Stimulated activated naive CD8-positive, alpha-beta T cell treated with anti-CD3 and anti-CD28 coated beads, Interleukin-15, amount 100 ng/mL, for 72 hours (primary cell): ENCODE measurements at regions not wholly inside any gene's neighbourhood (a gene's known extent, or its start where the extent isn't known, plus 50 kb on each side); places are given as distances from the start of the nearest gene placed in this dataset.

ENCODE experiments used
- ATAC-seq: fragments of 150-1000 bp; cut with Tn5 transposase; 2 replicates; pipeline ENCODE4 v1.10.0; 2021; ENCODE audit warnings: mild to moderate bottlenecking, moderate library complexity
- DNase-seq, 2 donors: peaks; one replicate each; pipeline ENCODE4 v3.0.0; 2021 to 2022
- H3K27ac Mint-ChIP-seq, 2 donors: one replicate each; pipeline ENCODE4 v1.8.0; 2022; ENCODE audit warnings: mild to moderate bottlenecking in 2 of 2, mixed read lengths in 2 of 2, moderate library complexity in 2 of 2
- H3K27me3 Mint-ChIP-seq: one replicate; pipeline ENCODE4 v1.8.0; 2022; ENCODE audit warnings: mixed read lengths
- H3K4me1 Mint-ChIP-seq: one replicate; pipeline ENCODE4 v1.8.0; 2022; ENCODE audit warnings: mild to moderate bottlenecking, mixed read lengths
- H3K4me3 Mint-ChIP-seq, 2 donors: one replicate each; pipeline ENCODE4 v1.8.0; 2022; ENCODE audit warnings: mild to moderate bottlenecking in 2 of 2, mixed read lengths in 2 of 2, moderate library complexity in 1 of 2
- H3K9me3 Mint-ChIP-seq, 2 donors: one replicate each; pipeline ENCODE4 v1.8.0; 2022; ENCODE audit warnings: mixed read lengths in 2 of 2

DNA sequence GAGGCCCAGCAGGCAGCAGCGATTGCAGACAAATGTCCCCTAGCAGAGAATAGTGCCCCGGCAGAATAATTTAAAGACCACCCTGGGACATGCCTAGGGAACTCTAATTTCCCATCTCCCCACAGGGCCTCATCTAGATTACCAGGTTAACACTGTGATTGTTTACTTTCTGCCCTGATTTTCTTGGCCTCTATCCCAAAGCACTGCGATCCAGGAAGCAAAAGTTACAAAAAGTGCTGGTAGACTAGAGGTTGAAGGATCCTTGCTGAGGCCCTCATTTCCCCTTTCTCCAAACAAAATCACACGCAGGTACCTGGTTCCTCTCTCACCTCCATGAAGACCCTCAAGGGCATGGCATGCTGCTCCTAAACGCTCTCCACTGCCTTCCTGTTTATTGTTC, 229.7 kb downstream of the C1orf94 start:
- H3K27me3 Mint-ChIP-seq, result peaks cover 11% of the 10 kb centered on the region
- no peak overlapping the region for H3K4me3 Mint-ChIP-seq
- no peak overlapping the region for H3K27ac Mint-ChIP-seq
- H3K9me3 Mint-ChIP-seq, result peaks cover 7 to 9% of the 10 kb centered on the region in 2 donors
- H3K4me1 Mint-ChIP-seq, result no peaks in the 10 kb centered on the region
- DNase-seq (no peak), ATAC-seq (no peak)

DNA sequence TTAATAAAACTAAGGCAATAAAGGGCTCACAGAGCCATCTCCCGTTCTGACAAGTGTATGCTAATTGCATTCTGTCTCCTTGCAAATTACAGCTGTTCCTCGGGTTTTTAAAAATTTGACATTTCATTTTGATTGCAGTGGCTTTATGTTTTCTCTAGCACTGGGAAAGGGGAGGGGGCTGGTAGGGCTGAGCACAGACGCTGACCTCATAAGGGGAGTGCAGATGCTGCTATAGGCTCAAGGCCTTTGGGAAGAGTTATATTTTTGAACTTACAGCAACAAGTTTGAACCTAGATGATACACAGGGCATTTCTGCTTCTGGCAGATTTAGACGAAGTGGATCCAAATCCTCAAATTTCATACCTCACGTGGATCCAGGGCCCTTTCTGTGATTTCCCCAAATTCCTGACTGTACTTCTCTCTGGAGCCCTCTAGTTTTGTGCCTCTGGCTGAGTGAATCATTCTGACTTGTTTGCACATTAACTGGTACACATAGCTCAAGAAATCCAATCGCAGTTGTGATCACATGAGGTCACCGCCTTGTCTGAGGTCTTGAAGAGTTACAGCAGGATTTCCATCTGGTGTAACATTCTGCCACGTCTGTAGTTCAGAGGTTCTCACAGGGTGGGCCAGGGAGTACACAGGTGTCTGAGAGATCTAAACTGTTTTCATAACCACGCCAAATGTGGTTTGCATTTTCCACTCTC, 230.3 kb downstream of the C1orf94 start:
- no peaks in the 10 kb centered on the region for H3K4me1 Mint-ChIP-seq
- ATAC-seq (no peak), DNase-seq (no peak)
- H3K9me3 Mint-ChIP-seq, result peaks cover 7 to 9% of the 10 kb centered on the region in 2 donors
- H3K27me3 Mint-ChIP-seq, result peaks cover 11% of the 10 kb centered on the region
- no peak overlapping the region for H3K27ac Mint-ChIP-seq
- H3K4me3 Mint-ChIP-seq, result no peak overlapping the region

DNA sequence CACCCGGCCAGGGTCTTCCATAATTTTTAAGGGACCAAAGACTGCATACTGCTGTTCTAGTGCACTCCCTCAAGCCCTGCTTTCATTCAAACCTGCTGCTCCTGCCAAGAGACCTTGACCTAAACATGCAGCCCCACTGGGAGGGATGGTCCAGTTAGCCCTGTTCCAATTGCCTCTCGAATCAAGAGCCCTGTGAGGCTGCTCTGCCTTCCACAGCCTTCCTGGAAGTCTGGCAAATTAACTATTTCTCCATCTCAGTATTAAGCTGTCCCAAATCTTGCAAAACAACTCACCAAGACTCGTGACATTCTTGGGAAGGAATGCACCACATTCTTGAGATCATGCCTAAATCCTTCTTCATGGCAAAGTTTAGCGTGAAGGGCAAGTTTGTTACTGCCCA, 231.3 kb downstream of the C1orf94 start:
- Mint-ChIP-seq H3K4me3 (no peak overlapping the region), H3K27me3 (peaks cover 11% of the 10 kb centered on the region), H3K27ac (no peak overlapping the region), H3K9me3 (peaks cover 7 to 9% of the 10 kb centered on the region in 2 donors), H3K4me1 (no peaks in the 10 kb centered on the region)
- DNase-seq, result no peak
- ATAC-seq, result no peak

DNA sequence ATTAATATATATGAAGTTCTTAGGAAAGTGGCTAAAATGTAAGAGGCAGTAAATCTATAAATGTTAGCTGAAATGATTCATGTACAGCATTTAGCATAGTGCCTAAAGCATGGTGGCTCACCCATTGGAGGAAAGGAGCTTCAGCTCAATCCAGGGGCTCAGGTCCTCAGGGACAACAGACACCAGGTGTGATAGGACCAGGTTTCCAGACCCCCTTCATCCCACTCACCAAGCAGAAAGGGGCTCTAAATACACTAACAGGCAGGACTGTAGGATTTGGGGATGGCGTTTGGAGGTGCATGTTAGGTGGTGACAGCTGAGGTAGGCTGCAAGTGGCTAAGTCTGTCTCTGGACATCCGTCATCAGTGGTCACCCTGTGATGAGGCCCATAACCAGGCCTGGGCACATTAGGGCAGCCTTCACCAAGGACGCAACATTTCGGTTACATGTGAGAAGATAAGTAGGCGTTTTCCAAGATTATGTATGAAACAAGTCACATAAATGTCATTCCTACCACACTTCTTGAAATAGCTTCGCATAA, 233.1 kb downstream of the C1orf94 start:
- no peak for DNase-seq
- H3K9me3 Mint-ChIP-seq, result peaks cover 0 to 2% of the 10 kb centered on the region in 2 donors
- ATAC-seq, result no peak
- no peak overlapping the region for H3K4me3 Mint-ChIP-seq
- no peak overlapping the region for H3K27ac Mint-ChIP-seq
- peaks cover 15% of the 10 kb centered on the region for H3K27me3 Mint-ChIP-seq
- no peaks in the 10 kb centered on the region for H3K4me1 Mint-ChIP-seq

DNA sequence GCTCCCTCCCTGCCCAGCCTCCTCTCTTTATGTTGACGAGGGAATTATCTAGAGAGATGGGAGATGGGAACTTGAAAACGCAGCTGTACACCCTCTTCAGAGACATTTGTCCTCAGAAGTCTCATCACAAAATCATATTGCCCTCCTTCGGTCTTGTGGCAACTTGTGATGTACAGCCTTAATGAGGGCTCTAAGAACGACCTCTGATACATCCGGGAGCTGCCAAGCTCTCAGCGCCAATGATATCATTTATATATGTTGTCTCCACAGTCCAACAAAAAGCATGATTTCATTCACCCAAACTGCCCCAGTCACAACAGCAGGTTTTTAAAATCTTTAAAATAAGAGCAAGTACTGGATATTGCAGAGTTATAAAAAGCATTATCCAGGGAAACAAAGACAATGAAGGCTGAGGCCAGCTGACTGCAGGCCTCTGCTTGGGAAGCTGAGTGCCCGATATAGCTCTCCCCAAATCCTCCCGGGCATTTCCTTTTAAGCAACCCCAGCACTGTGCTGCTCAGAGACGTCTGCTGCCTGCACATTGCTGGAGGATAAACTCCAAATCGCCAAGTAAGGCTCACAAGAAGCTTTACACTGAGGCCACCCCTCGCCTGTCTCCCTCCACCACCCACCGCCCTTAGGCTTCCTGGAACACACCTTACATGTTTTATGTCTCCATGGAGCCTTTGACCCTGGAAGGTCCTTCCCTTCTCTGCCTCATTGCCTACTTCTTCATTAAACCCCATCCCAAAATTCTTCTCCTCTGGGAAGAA, 236.1 kb downstream of the C1orf94 start:
- Mint-ChIP-seq H3K4me3 (no peak overlapping the region), H3K9me3 (no peaks in the 10 kb centered on the region), H3K27ac (no peak overlapping the region), H3K27me3 (peaks cover 25% of the 10 kb centered on the region), H3K4me1 (no peaks in the 10 kb centered on the region)
- DNase-seq (no peak), ATAC-seq (no peak)

DNA sequence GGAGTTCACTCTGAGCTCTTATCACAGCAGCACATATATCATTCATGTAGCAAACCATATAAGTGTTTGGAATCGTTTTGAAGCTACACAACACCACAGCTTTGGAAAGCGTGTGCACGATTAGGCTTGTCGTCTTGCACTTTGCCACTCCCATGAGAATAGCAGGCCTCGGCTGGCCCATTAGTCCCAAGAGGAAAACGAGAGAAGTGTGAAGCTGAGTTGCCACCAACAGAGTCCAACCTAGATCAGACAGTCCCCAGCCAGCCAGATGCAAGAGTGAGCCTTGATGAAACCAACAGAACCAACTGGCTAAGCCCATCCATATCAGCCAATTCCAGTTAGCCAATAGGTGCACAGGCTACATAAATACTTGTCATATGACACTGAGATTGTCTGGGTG, 238.4 kb downstream of the C1orf94 start:
- H3K27me3 Mint-ChIP-seq, result peaks cover 25% of the 10 kb centered on the region
- H3K4me3 Mint-ChIP-seq, result no peak overlapping the region
- H3K9me3 Mint-ChIP-seq, result no peaks in the 10 kb centered on the region
- H3K4me1 Mint-ChIP-seq, result no peaks in the 10 kb centered on the region
- no peak overlapping the region for H3K27ac Mint-ChIP-seq
- ATAC-seq, result no peak
- DNase-seq, result no peak

DNA sequence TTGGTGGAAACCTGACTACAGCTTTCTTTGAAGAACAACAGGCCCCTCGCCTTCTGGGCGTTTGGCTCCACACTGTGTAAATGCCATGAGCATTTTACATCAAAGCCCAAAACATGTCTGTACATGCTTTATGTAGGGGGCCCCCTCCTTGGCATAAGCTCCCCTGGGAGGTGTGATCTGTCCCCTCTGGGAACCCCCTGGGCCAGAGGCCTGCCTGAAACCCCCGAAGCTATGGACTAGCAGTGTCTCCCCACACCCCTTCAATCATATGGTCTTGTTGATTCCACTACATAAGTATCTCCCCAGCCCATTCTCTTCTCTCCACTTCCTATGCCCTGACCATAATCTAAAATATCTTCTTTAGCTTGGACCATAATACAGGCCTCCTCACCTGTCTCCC, 241.5 kb downstream of the C1orf94 start:
- H3K27ac Mint-ChIP-seq, result no peak overlapping the region
- peaks cover 32% of the 10 kb centered on the region for H3K27me3 Mint-ChIP-seq
- no peaks in the 10 kb centered on the region for H3K4me1 Mint-ChIP-seq
- no peaks in the 10 kb centered on the region for H3K9me3 Mint-ChIP-seq
- DNase-seq, result no peak
- H3K4me3 Mint-ChIP-seq, result no peak overlapping the region
- ATAC-seq, result no peak

DNA sequence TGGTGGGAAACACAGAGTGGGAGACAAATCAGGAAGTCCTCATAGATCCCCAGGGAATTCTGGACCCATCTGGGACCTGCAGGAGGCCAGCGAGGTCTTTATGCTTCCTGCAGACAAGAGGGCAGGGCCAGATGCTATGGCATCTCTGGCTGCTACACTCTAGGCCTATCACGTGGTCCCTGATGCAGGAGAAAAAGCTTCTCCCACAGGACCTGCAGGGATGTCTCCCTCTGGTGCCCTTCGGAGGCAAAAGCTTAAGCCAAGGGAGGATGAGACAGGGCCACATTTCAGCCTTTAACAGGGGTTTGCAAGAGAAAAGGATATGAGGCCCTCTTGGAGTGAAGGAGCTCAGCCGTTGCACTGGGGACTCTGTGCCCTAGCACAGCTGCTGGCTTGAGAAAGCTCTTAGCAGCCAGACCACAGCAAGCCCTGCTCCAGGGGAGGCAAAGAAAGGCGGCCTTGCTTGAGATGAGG, 243.0 kb downstream of the C1orf94 start:
- DNase-seq, result no peak
- Mint-ChIP-seq H3K27ac (no peak overlapping the region), H3K4me3 (no peak overlapping the region), H3K4me1 (no peaks in the 10 kb centered on the region), H3K27me3 (peaks cover 29% of the 10 kb centered on the region), H3K9me3 (no peaks in the 10 kb centered on the region)
- no peak for ATAC-seq

DNA sequence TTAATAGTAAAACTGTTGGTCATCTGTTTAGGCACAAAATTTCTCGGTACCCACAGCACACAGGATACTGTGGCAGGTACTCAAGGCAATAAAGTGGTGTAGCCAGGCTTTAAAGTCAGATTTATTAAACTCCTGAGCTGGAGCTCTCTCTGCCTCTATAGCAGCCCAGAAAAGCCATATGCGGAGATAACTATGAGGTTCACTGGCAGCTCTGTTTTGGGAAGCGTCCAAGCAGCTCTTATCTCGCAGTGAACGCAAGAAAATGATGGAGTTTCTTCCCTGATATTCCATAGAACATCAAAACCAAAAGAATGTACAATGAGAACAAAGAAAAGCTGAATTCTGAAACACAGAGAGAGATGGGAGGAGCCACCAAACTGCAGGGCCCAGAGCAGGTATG, 248.3 kb downstream of the C1orf94 start:
- H3K9me3 Mint-ChIP-seq, result no peaks in the 10 kb centered on the region
- no peaks in the 10 kb centered on the region for H3K4me1 Mint-ChIP-seq
- H3K27ac Mint-ChIP-seq, result no peak overlapping the region
- ATAC-seq (no peak), DNase-seq (no peak)
- H3K27me3 Mint-ChIP-seq, result peaks cover 16% of the 10 kb centered on the region
- no peak overlapping the region for H3K4me3 Mint-ChIP-seq

DNA sequence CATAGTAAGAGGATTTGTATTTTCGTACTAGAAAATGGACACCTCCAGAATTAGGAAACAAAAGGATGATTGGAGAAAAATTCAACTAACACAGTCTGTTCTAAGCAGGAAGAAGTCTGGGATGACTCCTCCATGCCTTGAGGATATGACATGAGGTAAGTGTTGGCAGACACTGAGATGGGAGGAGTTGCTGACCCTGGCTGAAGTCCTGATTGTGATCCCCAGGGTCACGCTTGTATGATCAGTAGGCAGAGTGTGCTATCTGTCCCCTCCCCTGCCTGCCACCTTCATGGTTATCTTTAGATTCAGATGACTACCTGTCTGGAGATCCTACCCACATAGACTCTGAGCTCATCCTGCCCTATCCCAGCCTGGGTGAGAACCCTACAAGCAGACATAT, 249.1 kb downstream of the C1orf94 start:
- no peak overlapping the region for H3K4me3 Mint-ChIP-seq
- H3K4me1 Mint-ChIP-seq, result no peaks in the 10 kb centered on the region
- H3K27me3 Mint-ChIP-seq, result peaks cover 16% of the 10 kb centered on the region
- H3K9me3 Mint-ChIP-seq, result no peaks in the 10 kb centered on the region
- DNase-seq (no peak), ATAC-seq (no peak)
- no peak overlapping the region for H3K27ac Mint-ChIP-seq

DNA sequence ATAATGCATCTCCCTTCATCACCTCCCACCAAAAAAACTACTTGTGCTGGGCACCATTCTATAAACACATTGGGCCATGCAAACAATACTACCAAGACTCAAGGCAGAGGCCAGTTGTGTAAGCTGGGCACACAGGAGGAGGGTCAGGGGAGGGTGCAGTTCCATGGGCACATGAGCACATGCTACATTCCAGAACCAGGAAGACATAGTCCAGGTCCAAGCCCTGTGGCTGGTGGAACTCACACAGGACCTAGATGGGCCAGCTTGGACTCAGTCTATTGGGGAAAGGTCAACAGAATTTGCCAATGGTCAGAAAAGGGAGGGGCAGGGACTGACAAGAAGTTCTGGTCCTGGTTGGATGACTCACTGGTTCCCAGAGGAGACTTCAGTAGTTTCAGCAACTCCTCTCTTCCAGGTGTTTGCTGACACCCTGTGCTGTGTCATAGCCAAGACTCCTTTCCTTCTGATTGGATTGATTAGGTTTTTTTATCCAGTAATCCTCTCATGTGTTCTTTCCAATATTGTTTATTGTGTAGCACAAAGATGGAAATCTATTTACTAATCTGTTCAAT, 249.7 kb downstream of the C1orf94 start:
- Mint-ChIP-seq H3K4me1 (no peaks in the 10 kb centered on the region), H3K4me3 (no peak overlapping the region), H3K27ac (no peak overlapping the region), H3K9me3 (no peaks in the 10 kb centered on the region), H3K27me3 (peaks cover 15% of the 10 kb centered on the region)
- no peak for DNase-seq
- ATAC-seq, result no peak

DNA sequence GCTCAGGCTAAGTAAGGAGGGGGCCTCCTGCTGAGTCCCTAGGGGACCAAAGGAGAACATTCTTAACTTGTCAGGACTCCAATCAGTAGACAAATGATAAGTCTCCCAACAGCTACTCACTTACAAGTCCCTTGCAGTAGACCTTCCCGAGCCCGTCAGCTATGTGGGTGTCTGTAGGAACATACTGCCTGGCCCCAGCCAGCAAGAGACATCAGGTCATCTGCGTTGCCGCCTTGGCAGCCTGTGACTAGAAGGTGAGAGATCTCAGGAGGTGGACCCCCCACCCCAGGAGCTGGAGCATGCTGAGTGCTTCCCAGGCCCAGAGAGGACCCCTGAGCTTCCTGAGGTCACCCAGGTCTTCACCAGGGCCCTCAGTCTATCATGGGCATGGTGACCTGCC, 250.5 kb downstream of the C1orf94 start:
- H3K4me1 Mint-ChIP-seq, result no peaks in the 10 kb centered on the region
- H3K27ac Mint-ChIP-seq, result no peak overlapping the region
- H3K9me3 Mint-ChIP-seq, result no peaks in the 10 kb centered on the region
- H3K4me3 Mint-ChIP-seq, result no peak overlapping the region
- ATAC-seq (no peak), DNase-seq (no peak)
- H3K27me3 Mint-ChIP-seq, result peaks cover 18% of the 10 kb centered on the region

DNA sequence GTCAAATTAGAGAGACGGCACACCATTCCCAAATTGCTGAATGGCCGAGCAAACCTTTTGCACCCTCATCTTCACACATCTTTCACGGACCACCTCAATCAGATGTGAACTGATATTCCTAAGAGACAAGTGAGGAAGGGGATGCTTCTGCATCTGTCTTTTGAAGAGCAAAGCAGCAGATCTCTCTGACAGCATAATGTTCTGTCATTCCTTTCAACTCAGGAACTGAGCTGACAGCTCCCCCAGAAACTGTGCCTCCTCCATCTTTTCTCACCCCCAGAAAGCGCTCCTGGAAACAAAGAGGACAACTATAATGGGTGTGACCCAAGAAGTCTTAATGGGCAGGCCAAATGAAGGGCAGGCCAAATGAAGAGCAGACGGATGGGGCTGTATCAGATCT, 256.4 kb downstream of the C1orf94 start:
- no peaks in the 10 kb centered on the region for H3K4me1 Mint-ChIP-seq
- no peaks in the 10 kb centered on the region for H3K9me3 Mint-ChIP-seq
- no peak overlapping the region for H3K27ac Mint-ChIP-seq
- no peak for DNase-seq
- H3K27me3 Mint-ChIP-seq, result peaks cover 21% of the 10 kb centered on the region
- H3K4me3 Mint-ChIP-seq, result no peak overlapping the region
- ATAC-seq, result no peak

DNA sequence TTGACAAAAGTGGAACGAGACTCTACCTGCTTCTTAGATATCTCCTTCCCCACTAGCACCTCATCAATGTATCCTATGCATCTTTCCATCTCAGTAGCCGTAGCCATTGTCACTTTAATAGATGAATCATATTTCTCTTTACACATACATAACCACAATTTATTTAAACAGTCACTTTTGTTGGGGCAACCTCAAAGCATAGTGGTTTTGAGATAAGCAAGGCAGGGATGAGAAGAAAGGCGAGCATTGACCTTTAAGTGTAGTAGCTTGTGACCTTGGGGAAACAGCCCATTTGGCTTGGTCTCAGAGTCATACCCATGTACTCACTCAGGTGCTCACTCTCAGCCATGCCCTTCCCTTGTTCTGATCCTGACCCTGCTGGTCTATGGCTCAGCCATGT, 260.1 kb downstream of the C1orf94 start:
- Mint-ChIP-seq H3K27ac (no peak overlapping the region), H3K27me3 (peaks cover 26% of the 10 kb centered on the region), H3K4me3 (no peak overlapping the region), H3K9me3 (no peaks in the 10 kb centered on the region), H3K4me1 (no peaks in the 10 kb centered on the region)
- ATAC-seq (no peak), DNase-seq (no peak)

DNA sequence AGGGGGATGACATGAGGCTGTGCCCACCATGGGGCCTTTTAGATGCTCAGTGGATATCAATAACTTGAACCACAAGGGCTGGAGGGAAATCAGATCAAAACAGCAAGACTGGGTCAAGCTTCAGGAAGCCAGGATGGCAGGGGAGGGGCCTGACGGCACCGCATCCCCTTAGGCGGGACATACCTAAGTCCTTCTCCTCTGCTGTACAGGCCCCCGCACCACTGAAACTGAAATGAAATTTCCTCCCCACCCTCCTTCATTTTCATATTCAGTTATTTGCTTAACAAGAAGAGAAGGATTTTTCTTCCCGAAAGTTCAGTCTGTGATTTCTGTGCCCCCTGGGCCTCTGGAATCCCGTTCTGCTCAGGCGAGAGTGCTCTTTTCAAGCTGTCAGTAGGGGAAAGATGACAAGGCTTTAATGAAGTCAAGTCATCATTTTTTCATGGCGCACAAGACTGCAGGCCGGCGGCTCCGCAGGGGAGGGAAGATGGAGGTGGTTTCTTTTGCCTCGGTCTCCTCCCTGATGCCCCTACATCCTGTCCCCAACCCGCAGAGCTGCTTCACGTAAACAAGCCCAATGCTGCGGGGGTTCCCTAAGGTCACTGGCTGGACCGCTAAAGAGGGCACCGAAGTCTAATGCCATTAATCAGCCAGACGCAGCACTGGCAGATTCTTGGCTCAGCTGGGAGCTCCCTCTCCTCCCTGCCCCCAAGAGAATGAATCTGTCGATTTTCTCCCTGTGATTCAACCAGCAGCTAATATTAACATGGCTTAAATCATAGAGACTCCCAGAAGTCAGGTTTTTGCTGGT, 264.8 kb downstream of the C1orf94 start:
- H3K4me3 Mint-ChIP-seq, result no peak overlapping the region
- H3K27ac Mint-ChIP-seq, result no peak overlapping the region
- H3K9me3 Mint-ChIP-seq, result no peaks in the 10 kb centered on the region
- DNase-seq (no peak), ATAC-seq (no peak)
- H3K27me3 Mint-ChIP-seq, result peaks cover 50% of the 10 kb centered on the region
- no peaks in the 10 kb centered on the region for H3K4me1 Mint-ChIP-seq
